GM23338 (cell line): ENCODE measurements at regions not wholly inside any gene's neighbourhood (a gene's known extent, or its start where the extent isn't known, plus 50 kb on each side); places are given as distances from the start of the nearest gene placed in this dataset.

Experiments
- ATAC-seq: fragments of 200-7000 bp; cut with Tn5 transposase; 3 replicates; pipeline ENCODE4 v1.9.1; 2020
- DNase-seq: peaks from one replicate; pipeline ENCODE4 v3.0.0-alpha.2; 2015; ENCODE audit warnings: low spot score
- H2AFZ ChIP-seq: fragments of 200-600 bp; sonication (generic); 2 replicates; pipeline ENCODE4 v1.8.0; 2016; ENCODE audit warnings: antibody characterized with exemption, mild to moderate bottlenecking, moderate library complexity
- H3F3A ChIP-seq: fragments of 200-600 bp; sonication (generic); replicated peaks from 2 replicates; pipeline ENCODE4 v1.8.0; 2017; ENCODE audit warnings: antibody characterized with exemption, mixed run types, low read depth
- H3K27ac ChIP-seq: fragments of 200-600 bp; sonication (generic); 2 replicates; pipeline ENCODE4 v1.6.1; 2016; ENCODE audit warnings: low read depth
- H3K27me3 ChIP-seq: fragments of 200-600 bp; sonication (generic); 2 replicates; pipeline ENCODE4 v1.8.0; 2016; ENCODE audit warnings: mild to moderate bottlenecking, mixed run types, moderate library complexity; ENCODE audit not compliant: insufficient read depth
- H3K36me3 ChIP-seq: fragments of 200-600 bp; sonication (generic); 2 replicates; pipeline ENCODE4 v1.8.0; 2016; ENCODE audit warnings: mild to moderate bottlenecking; ENCODE audit not compliant: insufficient read depth
- H3K4me1 ChIP-seq: fragments of 200-600 bp; sonication (generic); 2 replicates; pipeline ENCODE4 v1.8.0; 2016; ENCODE audit warnings: mild to moderate bottlenecking, moderate library complexity; ENCODE audit not compliant: insufficient read depth
- H3K4me2 ChIP-seq: fragments of 200-600 bp; sonication (generic); 2 replicates; pipeline ENCODE4 v1.7.1; 2017; ENCODE audit warnings: mixed run types
- H3K4me3 ChIP-seq: fragments of 200-600 bp; sonication (generic); 2 replicates; pipeline ENCODE4 v1.6.1; 2016; ENCODE audit warnings: mixed run types
- H3K79me2 ChIP-seq: fragments of 200-600 bp; sonication (generic); replicated peaks from 2 replicates; pipeline ENCODE4 v1.8.0; 2017; ENCODE audit warnings: mild to moderate bottlenecking; ENCODE audit not compliant: insufficient read depth
- H3K9me2 ChIP-seq: fragments of 200-600 bp; sonication (generic); 2 replicates; pipeline ENCODE4 v1.8.0; 2017; ENCODE audit not compliant: insufficient read depth
- H4K20me1 ChIP-seq: fragments of 200-600 bp; sonication (generic); replicated peaks from 2 replicates; pipeline ENCODE4 v1.8.0; 2017; ENCODE audit warnings: mild to moderate bottlenecking; ENCODE audit not compliant: insufficient read depth
- H3K27ac Mint-ChIP-seq: 2 replicates; pipeline ENCODE4 v1.8.0; 2020; ENCODE audit warnings: inconsistent platforms, mild to moderate bottlenecking, moderate library complexity, mixed read lengths
- H3K27me3 Mint-ChIP-seq: 3 replicates; pipeline ENCODE4 v1.8.0; 2022; ENCODE audit warnings: low read depth, mild to moderate bottlenecking, moderate library complexity, mixed read lengths, inconsistent platforms; ENCODE audit not compliant: insufficient read depth, poor library complexity
- H3K36me3 Mint-ChIP-seq: 3 replicates; pipeline ENCODE4 v1.8.0; 2021; ENCODE audit warnings: low read depth, mild to moderate bottlenecking, inconsistent platforms, moderate library complexity, mixed read lengths
- H3K4me1 Mint-ChIP-seq: 3 replicates; pipeline ENCODE4 v1.8.0; 2020; ENCODE audit warnings: mild to moderate bottlenecking, inconsistent platforms, mixed read lengths
- H3K4me3 Mint-ChIP-seq: 3 replicates; pipeline ENCODE4 v1.8.0; 2021; ENCODE audit warnings: moderate library complexity, mild to moderate bottlenecking, inconsistent platforms, mixed read lengths
- H3K9me3 Mint-ChIP-seq: 3 replicates; pipeline ENCODE4 v1.8.0; 2020; ENCODE audit warnings: moderate library complexity, mild to moderate bottlenecking, inconsistent platforms, mixed read lengths
- CREB1 ChIP-seq: fragments of 250-450 bp; sonication (Bioruptor Pico); IDR thresholded peaks from 2 replicates; pipeline ENCODE4 v1.5.0; 2020; ENCODE audit warnings: low read depth, mild to moderate bottlenecking, moderate library complexity
- ETS1 ChIP-seq: IDR thresholded peaks from 2 replicates; pipeline ENCODE4 v1.6.1; 2016; ENCODE audit warnings: antibody characterized with exemption
- EZH2phosphoT487 ChIP-seq: fragments of 200-600 bp; sonication (generic); IDR thresholded peaks from one replicate; pipeline ENCODE4 v1.8.1; 2018; ENCODE audit warnings: antibody characterized with exemption; ENCODE audit not compliant: unreplicated experiment
- JUNB ChIP-seq: IDR thresholded peaks from one replicate; pipeline ENCODE4 v1.6.1; 2016; ENCODE audit warnings: antibody characterized with exemption; ENCODE audit not compliant: unreplicated experiment
- NANOG ChIP-seq: IDR thresholded peaks from 2 replicates; pipeline ENCODE4 v1.6.1; 2016; ENCODE audit warnings: antibody characterized with exemption, borderline replicate concordance
- POLR2AphosphoS5 ChIP-seq: IDR thresholded peaks from 2 replicates; pipeline ENCODE4 v1.6.1; 2016; ENCODE audit warnings: antibody characterized with exemption, low read depth
- REST ChIP-seq: IDR thresholded peaks from one replicate; pipeline ENCODE4 v1.6.1; 2018; ENCODE audit warnings: antibody characterized with exemption; ENCODE audit not compliant: unreplicated experiment
- STAT1 ChIP-seq: IDR thresholded peaks from one replicate; pipeline ENCODE4 v1.6.1; 2016; ENCODE audit warnings: antibody characterized with exemption; ENCODE audit not compliant: unreplicated experiment
- ZNF114 ChIP-seq: fragments of 250-450 bp; sonication (Bioruptor Pico); IDR thresholded peaks from 2 replicates; pipeline ENCODE4 v1.5.0; 2020; ENCODE audit warnings: mild to moderate bottlenecking, moderate library complexity
- ZNF331 ChIP-seq: fragments of 250-450 bp; sonication (Bioruptor Pico); IDR thresholded peaks from 2 replicates; pipeline ENCODE4 v1.5.0; 2020; ENCODE audit warnings: low read depth, mild to moderate bottlenecking, moderate library complexity
- TF ChIP-seq, protein P1 (sequence below), 2 experiments: fragments of 200-600 bp in 1 of 2; sonication (generic) in 1 of 2; conservative IDR thresholded peaks; 2 replicates each; pipeline versions ENCODE4 v1.5.1 to v1.6.1; 2016 to 2017; ENCODE audit warnings: antibody characterized with exemption in 2 of 2, low read depth in 2 of 2, mild to moderate bottlenecking in 2 of 2, moderate library complexity in 1 of 2

DNA sequence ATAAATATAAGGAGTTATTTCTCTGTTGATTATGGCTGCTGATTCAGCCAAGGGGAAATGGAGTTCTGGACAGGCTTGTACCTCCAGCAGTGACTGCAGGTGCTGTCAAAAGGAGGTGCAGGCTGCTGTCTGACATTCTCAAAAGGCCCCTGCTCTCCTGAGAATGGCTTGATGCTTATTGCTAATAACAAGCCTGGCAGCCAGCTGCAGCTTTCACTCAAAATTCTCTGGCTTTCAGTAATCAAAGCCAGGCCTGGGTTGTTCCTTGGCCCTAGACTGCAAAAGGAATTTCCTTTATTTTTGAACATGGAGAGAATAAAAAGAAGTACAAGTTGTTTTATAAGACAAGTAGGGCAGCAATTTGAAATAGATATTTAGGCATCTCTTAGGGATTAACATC, 575.9 kb downstream of the MID1IP1 start (continued):
- TF ChIP-seq, protein P1, sequence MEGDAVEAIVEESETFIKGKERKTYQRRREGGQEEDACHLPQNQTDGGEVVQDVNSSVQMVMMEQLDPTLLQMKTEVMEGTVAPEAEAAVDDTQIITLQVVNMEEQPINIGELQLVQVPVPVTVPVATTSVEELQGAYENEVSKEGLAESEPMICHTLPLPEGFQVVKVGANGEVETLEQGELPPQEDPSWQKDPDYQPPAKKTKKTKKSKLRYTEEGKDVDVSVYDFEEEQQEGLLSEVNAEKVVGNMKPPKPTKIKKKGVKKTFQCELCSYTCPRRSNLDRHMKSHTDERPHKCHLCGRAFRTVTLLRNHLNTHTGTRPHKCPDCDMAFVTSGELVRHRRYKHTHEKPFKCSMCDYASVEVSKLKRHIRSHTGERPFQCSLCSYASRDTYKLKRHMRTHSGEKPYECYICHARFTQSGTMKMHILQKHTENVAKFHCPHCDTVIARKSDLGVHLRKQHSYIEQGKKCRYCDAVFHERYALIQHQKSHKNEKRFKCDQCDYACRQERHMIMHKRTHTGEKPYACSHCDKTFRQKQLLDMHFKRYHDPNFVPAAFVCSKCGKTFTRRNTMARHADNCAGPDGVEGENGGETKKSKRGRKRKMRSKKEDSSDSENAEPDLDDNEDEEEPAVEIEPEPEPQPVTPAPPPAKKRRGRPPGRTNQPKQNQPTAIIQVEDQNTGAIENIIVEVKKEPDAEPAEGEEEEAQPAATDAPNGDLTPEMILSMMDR (conservative IDR thresholded peaks at IDR 0.05; ENCODE audit: low read depth in 2 of 2), result no peak
- no peak for TF ChIP-seq POLR2AphosphoS5
- no peak for TF ChIP-seq ETS1
- no peak for TF ChIP-seq JUNB
- TF ChIP-seq ZNF331 (CRISPR knock-in tag), result no peak
- no peak for TF ChIP-seq NANOG
- TF ChIP-seq ZNF114 (CRISPR knock-in tag), result no peak
- TF ChIP-seq REST, result no peak
- no peak for TF ChIP-seq EZH2phosphoT487
- no peak for TF ChIP-seq STAT1

DNA sequence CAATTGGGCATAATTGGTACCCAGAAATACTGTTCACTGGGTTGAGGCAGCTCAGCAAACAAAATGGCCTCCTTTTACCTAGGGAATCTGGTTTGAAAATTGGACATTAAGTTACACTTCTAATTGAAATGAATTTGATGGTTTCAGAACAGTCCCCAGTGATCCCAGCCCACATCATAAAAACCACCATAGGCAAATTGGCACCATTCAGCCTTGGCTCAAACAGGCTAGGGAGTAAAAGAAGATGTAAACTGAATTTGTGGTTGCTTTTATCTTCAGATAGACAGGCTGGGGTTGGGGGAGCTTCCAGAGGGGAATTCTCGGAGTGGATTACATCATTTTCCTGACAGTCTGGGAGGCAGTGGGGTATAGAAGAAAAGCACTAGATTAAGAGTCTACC, 576.5 kb downstream of the MID1IP1 start:
- H3K9me3 Mint-ChIP-seq, result no peaks in the 10 kb centered on the region
- no peak for DNase-seq
- TF ChIP-seq, protein P1 (conservative IDR thresholded peaks at IDR 0.05; ENCODE audit: low read depth in 2 of 2), result no peak
- TF ChIP-seq ETS1, result no peak
- no peak for TF ChIP-seq EZH2phosphoT487
- TF ChIP-seq POLR2AphosphoS5, result no peak
- TF ChIP-seq CREB1 (CRISPR knock-in tag), result no peak
- no peak for TF ChIP-seq STAT1
- no peak for TF ChIP-seq NANOG
- H3K27me3 Mint-ChIP-seq, result no peaks in the 10 kb centered on the region
- H3K4me1 Mint-ChIP-seq, result no peaks in the 10 kb centered on the region
- H3K27ac ChIP-seq, result no peak overlapping the region
- H3K9me2 ChIP-seq, result no peaks in the 10 kb centered on the region
- H3K36me3 ChIP-seq, result no peaks in the 10 kb centered on the region
- no peak overlapping the region for H3K4me3 Mint-ChIP-seq
- no peak overlapping the region for H3K4me2 ChIP-seq
- ATAC-seq, result no peak
- no peaks in the 10 kb centered on the region for H3K79me2 ChIP-seq
- H3K27ac Mint-ChIP-seq, result no peak overlapping the region
- H3K27me3 ChIP-seq, result no peaks in the 10 kb centered on the region
- no peaks in the 10 kb centered on the region for H4K20me1 ChIP-seq
- H3F3A ChIP-seq, result no peaks in the 10 kb centered on the region
- no peak overlapping the region for H3K4me3 ChIP-seq
- H3K4me1 ChIP-seq, result no peaks in the 10 kb centered on the region
- no peaks in the 10 kb centered on the region for H3K36me3 Mint-ChIP-seq
- H2AFZ ChIP-seq, result no peak overlapping the region
